ENCODE measurements at regions not wholly inside any gene's neighbourhood (a gene's known extent, or its start where the extent isn't known, plus 50 kb on each side); places are given as distances from the start of the nearest gene placed in this dataset.

GRCh38 chr7:22958742-22959141 lies 55.2 kb downstream of the HYCC1 start:
- no peak for TF ChIP-seq CTCF (IDR thresholded peaks at IDR 0.05)
- no peak for TF ChIP-seq EZH2 (IDR thresholded peaks at IDR 0.05)
